Liver (tissue), 3 donors: ENCODE measurements at regions not wholly inside any gene's neighbourhood (a gene's known extent, or its start where the extent isn't known, plus 50 kb on each side); places are given as distances from the start of the nearest gene placed in this dataset.
"Not testable (repeated sequence)": the region's sequence is repeated elsewhere in the genome, so short reads cannot be mapped to it uniquely, and the experiment has no call there.

ENCODE experiments used
- CTCF ChIP-seq: fragments of 150-350 bp; IDR thresholded peaks from 2 replicates; pipeline ENCODE4 v1.5.1; 2017; ENCODE audit warnings: improper control_type of control experiment, low read depth, low read length; ENCODE audit not compliant: missing input control
- EGR1 ChIP-seq, 2 donors: IDR thresholded peaks; 2 replicates each; pipeline ENCODE4 v1.6.1; 2016 to 2018; ENCODE audit warnings: antibody characterized with exemption in 2 of 2, low read depth in 2 of 2
- FOXA1 ChIP-seq: IDR thresholded peaks from 2 replicates; pipeline ENCODE4 v1.6.1; 2016; ENCODE audit warnings: antibody characterized with exemption
- GABPA ChIP-seq, 2 donors: IDR thresholded peaks in 1 of 2; conservative IDR thresholded peaks in 1 of 2; 2 replicates each; pipeline ENCODE4 v1.6.1; 2016; ENCODE audit warnings: antibody characterized with exemption in 2 of 2, mild to moderate bottlenecking in 1 of 2, moderate library complexity in 1 of 2
- RAD21 ChIP-seq, 2 donors: IDR thresholded peaks; 2 replicates each; pipeline ENCODE4 v1.6.1; 2016; ENCODE audit warnings: antibody characterized with exemption in 2 of 2, mild to moderate bottlenecking in 2 of 2
- REST ChIP-seq: IDR thresholded peaks from 2 replicates; pipeline ENCODE4 v1.6.1; 2016; ENCODE audit warnings: antibody characterized with exemption, mild to moderate bottlenecking
- RXRA ChIP-seq, 2 donors: IDR thresholded peaks; 2 replicates each; pipeline ENCODE4 v1.6.1; 2017 to 2018; ENCODE audit warnings: antibody characterized with exemption in 2 of 2, mild to moderate bottlenecking in 1 of 2
- SP1 ChIP-seq: IDR thresholded peaks from 2 replicates; pipeline ENCODE4 v1.6.1; 2018; ENCODE audit warnings: antibody characterized with exemption, mild to moderate bottlenecking
- TAF1 ChIP-seq: conservative IDR thresholded peaks from 2 replicates; pipeline ENCODE4 v1.6.1; 2016; ENCODE audit warnings: antibody characterized with exemption, mild to moderate bottlenecking
- YY1 ChIP-seq: IDR thresholded peaks from 2 replicates; pipeline ENCODE4 v1.6.1; 2016; ENCODE audit warnings: antibody characterized with exemption, mild to moderate bottlenecking
- ZBTB33 ChIP-seq: IDR thresholded peaks from 2 replicates; pipeline ENCODE4 v1.6.1; 2016; ENCODE audit warnings: antibody characterized with exemption
- TF ChIP-seq, protein P1 (sequence below): IDR thresholded peaks from 2 replicates; pipeline ENCODE4 v1.6.1; 2016; ENCODE audit warnings: antibody characterized with exemption
- TF ChIP-seq, protein P2 (sequence below): IDR thresholded peaks from 2 replicates; pipeline ENCODE4 v1.6.1; 2016; ENCODE audit warnings: antibody characterized with exemption
- donor health status: healthy.
- donor health status: healthy.

- TF ChIP-seq FOXA1; CTCF; TAF1; SP1; GABPA (IDR thresholded peaks at IDR 0.05 in 1 of 2, conservative IDR thresholded peaks at IDR 0.05 in 1 of 2); RAD21 (IDR thresholded peaks at IDR 0.05); REST; EGR1 (IDR thresholded peaks at IDR 0.05; ENCODE audit: low read depth in 2 of 2); YY1; ZBTB33; RXRA (IDR thresholded peaks at IDR 0.05): not testable (repeated sequence)
- TF ChIP-seq, protein P1, sequence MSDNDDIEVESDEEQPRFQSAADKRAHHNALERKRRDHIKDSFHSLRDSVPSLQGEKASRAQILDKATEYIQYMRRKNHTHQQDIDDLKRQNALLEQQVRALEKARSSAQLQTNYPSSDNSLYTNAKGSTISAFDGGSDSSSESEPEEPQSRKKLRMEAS, result not testable (repeated sequence)
- TF ChIP-seq, protein P2, sequence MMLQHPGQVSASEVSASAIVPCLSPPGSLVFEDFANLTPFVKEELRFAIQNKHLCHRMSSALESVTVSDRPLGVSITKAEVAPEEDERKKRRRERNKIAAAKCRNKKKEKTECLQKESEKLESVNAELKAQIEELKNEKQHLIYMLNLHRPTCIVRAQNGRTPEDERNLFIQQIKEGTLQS, result not testable (repeated sequence)
Measured at GRCh38 chrX:74025145-74025544, 172.6 kb upstream of the XIST start.
